Sciatic nerve (tissue), 2 donors: ENCODE measurements at regions not wholly inside any gene's neighbourhood (a gene's known extent, or its start where the extent isn't known, plus 50 kb on each side); places are given as distances from the start of the nearest gene placed in this dataset.

Source experiments
- ATAC-seq: fragments of 200-7000 bp; cut with Tn5 transposase; one replicate; pipeline ENCODE4 v1.9.1; 2020; ENCODE audit warnings: mild to moderate bottlenecking, moderate library complexity
- DNase-seq: peaks from one replicate; pipeline ENCODE4 v3.0.0-alpha.2; 2020; ENCODE audit warnings: low spot score
- intact Hi-C: fragments of 100-400 bp; cut with DNase I; formaldehyde crosslinking; loops from one replicate; pipeline ENCODE4 v1.14.2; 2022
- donor health status: DM: no; HTN: no; CAD: no.
- donor health status: DM: no; HTN: no; CAD: no.

GRCh38 chr14:104286086-104286485 lies 147.7 kb downstream of the KIF26A start:
- no peak for ATAC-seq
- intact Hi-C loops: no loop called here
- no peak for DNase-seq

- DNase-seq (no peak), ATAC-seq (no peak)
- intact Hi-C loops: no loop called here
Observed at GRCh38 chr14:104286496-104286895, 148.1 kb downstream of the KIF26A start.

GRCh38 chr14:104287301-104288009 lies 149.1 kb downstream of the KIF26A start:
- intact Hi-C loops: no loop called here
- peak; percentile 27 for DNase-seq
- no peak for ATAC-seq

GRCh38 chr14:104288272-104288671 lies 149.9 kb downstream of the KIF26A start:
- DNase-seq: peak; percentile 28
- no peak for ATAC-seq
- intact Hi-C loops: no loop called here

- intact Hi-C loops: no loop called here
- ATAC-seq (no peak), DNase-seq (no peak)
Observed at GRCh38 chr14:104289507-104289906, 151.1 kb downstream of the KIF26A start.

GRCh38 chr14:104290058-104290667 lies 151.8 kb downstream of the KIF26A start:
- peak; percentile 31 for DNase-seq
- ATAC-seq: no peak
- intact Hi-C loops: no loop called here

GRCh38 chr14:104290756-104291122 lies 152.4 kb downstream of the KIF26A start:
- intact Hi-C loops: no loop called here
- ATAC-seq: no peak
- DNase-seq: peak; percentile 28

GRCh38 chr14:104291123-104292000 lies 153.0 kb downstream of the KIF26A start:
- intact Hi-C loops: no loop called here
- peak; percentile 42 for DNase-seq
- no peak for ATAC-seq

GRCh38 chr14:104292084-104292970 lies 153.9 kb downstream of the KIF26A start:
- intact Hi-C loops: no loop called here
- DNase-seq (peak; percentile 33), ATAC-seq (no peak)

GRCh38 chr14:104293231-104293841 lies 154.9 kb downstream of the KIF26A start:
- peak; percentile 25 for DNase-seq
- intact Hi-C loops: no loop called here

GRCh38 chr14:104293851-104294627 lies 155.7 kb downstream of the KIF26A start:
- intact Hi-C loops: no loop called here
- peak; percentile 53 for DNase-seq
- no peak for ATAC-seq

More at GRCh38 chr14:104293231-104293841, 154.9 kb downstream of the KIF26A start:
- no peak for ATAC-seq

- ATAC-seq (no peak), DNase-seq (peak; percentile 27)
- intact Hi-C loops: no loop called here
Observed at GRCh38 chr14:104294628-104294982, 156.2 kb downstream of the KIF26A start.

- intact Hi-C loops: no loop called here
- peak; percentile 27 for DNase-seq
- no peak for ATAC-seq
Observed at GRCh38 chr14:104294983-104295680, 156.7 kb downstream of the KIF26A start.

- DNase-seq (peak; percentile 44), ATAC-seq (no peak)
- intact Hi-C loops: no loop called here
Observed at GRCh38 chr14:104295681-104296387, 157.4 kb downstream of the KIF26A start.

- intact Hi-C loops: no loop called here
- ATAC-seq: no peak
- DNase-seq: peak; percentile 40
Observed at GRCh38 chr14:104296388-104297312, 158.3 kb downstream of the KIF26A start.

GRCh38 chr14:104297313-104297704 lies 158.9 kb downstream of the KIF26A start:
- DNase-seq: no peak
- no peak for ATAC-seq
- intact Hi-C loops: no loop called here
